DND-41 (cell line): ENCODE measurements at regions not wholly inside any gene's neighbourhood (a gene's known extent, or its start where the extent isn't known, plus 50 kb on each side); places are given as distances from the start of the nearest gene placed in this dataset.

Experiments used
- CTCF ChIP-seq: IDR thresholded peaks from 2 replicates; pipeline ENCODE4 v1.5.1; 2012; ENCODE audit warnings: borderline replicate concordance, low read length, moderate library complexity, mild to moderate bottlenecking; ENCODE audit not compliant: poor library complexity, severe bottlenecking; ENCODE audit errors: extremely low read depth
- EZH2 ChIP-seq: IDR thresholded peaks from 3 replicates; pipeline ENCODE4 v1.6.1; 2012; ENCODE audit warnings: borderline replicate concordance, low read depth, mild to moderate bottlenecking, moderate library complexity, low read length, inconsistent platforms; ENCODE audit not compliant: severe bottlenecking

- TF ChIP-seq CTCF (peak; percentile 73), EZH2 (no peak)
These were observed 270.4 kb downstream of the HGF start for GRCh38 chr7:81499262-81500116.
